Astrocyte of the hippocampus (primary cell): ENCODE measurements at regions not wholly inside any gene's neighbourhood (a gene's known extent, or its start where the extent isn't known, plus 50 kb on each side); places are given as distances from the start of the nearest gene placed in this dataset.
"Not testable (repeated sequence)": the region's sequence is repeated elsewhere in the genome, so short reads cannot be mapped to it uniquely, and the experiment has no call there.

ENCODE experiments used
- DNase-seq: peaks from one replicate; pipeline ENCODE4 v3.0.0; 2011; ENCODE audit warnings: low read depth, low spot score

GRCh38 chr5:94025788-94026473 is 284.5 kb upstream of the POU5F2 start:
- no peak for DNase-seq

GRCh38 chr5:94024620-94025019 is 283.2 kb upstream of the POU5F2 start:
- DNase-seq: no peak

GRCh38 chr5:94024101-94024500 is 282.7 kb upstream of the POU5F2 start:
- DNase-seq: peak; percentile 62

- peak; percentile 90 for DNase-seq
Observed at GRCh38 chr5:94021246-94021645, 279.8 kb upstream of the POU5F2 start.

- peak; percentile 60 for DNase-seq
Observed at GRCh38 chr5:94017579-94017978, 276.2 kb upstream of the POU5F2 start.

- no peak for DNase-seq
Observed at GRCh38 chr5:94010814-94011213, 269.4 kb upstream of the POU5F2 start.

- DNase-seq: no peak
Observed at GRCh38 chr5:94009161-94009560, 267.8 kb upstream of the POU5F2 start.

GRCh38 chr5:93998951-93999455 is 257.6 kb upstream of the POU5F2 start:
- DNase-seq: peak; percentile 25

- DNase-seq: no peak
Observed at GRCh38 chr5:93997562-93997961, 256.2 kb upstream of the POU5F2 start.

- no peak for DNase-seq
Observed at GRCh38 chr5:93995126-93995621, 253.8 kb upstream of the POU5F2 start.

GRCh38 chr5:93993161-93993560 is 251.8 kb upstream of the POU5F2 start:
- no peak for DNase-seq

- no peak for DNase-seq
Observed at GRCh38 chr5:93990504-93991070, 249.2 kb upstream of the POU5F2 start.

- not testable (repeated sequence) for DNase-seq
Observed at GRCh38 chr5:93985940-93986570, 244.7 kb upstream of the POU5F2 start.

GRCh38 chr5:93978222-93978621 is 236.8 kb upstream of the POU5F2 start:
- DNase-seq: no peak

GRCh38 chr5:93967923-93968322 is 226.5 kb upstream of the POU5F2 start:
- no peak for DNase-seq

GRCh38 chr5:93964421-93964820 is 223.0 kb upstream of the POU5F2 start:
- DNase-seq: no peak

GRCh38 chr5:93960042-93960441 is 218.6 kb upstream of the POU5F2 start:
- DNase-seq: no peak

- DNase-seq: no peak
Observed at GRCh38 chr5:93956006-93956405, 214.6 kb upstream of the POU5F2 start.

- DNase-seq: no peak
Observed at GRCh38 chr5:93954421-93955069, 213.1 kb upstream of the POU5F2 start.

- DNase-seq: no peak
Observed at GRCh38 chr5:93953442-93953841, 212.0 kb upstream of the POU5F2 start.

- no peak for DNase-seq
Observed at GRCh38 chr5:93941897-93942296, 200.5 kb upstream of the POU5F2 start.

GRCh38 chr5:93933269-93933668 is 191.9 kb upstream of the POU5F2 start:
- DNase-seq: not testable (repeated sequence)
